ENCODE measurements at regions not wholly inside any gene's neighbourhood (a gene's known extent, or its start where the extent isn't known, plus 50 kb on each side); places are given as distances from the start of the nearest gene placed in this dataset.

GRCh38 chr3:150180334-150180733 is 209.6 kb upstream of the PFN2 start:
- Histone ChIP-seq H3K4me1 (ENCODE audit: control insufficient read depth, low read depth, low read length) (no peaks in the 10 kb centered on the region), H4K5ac (ENCODE audit: low read length) (no peak overlapping the region), H3K18ac (ENCODE audit: low read length) (no peak overlapping the region), H3K9ac (ENCODE audit: low read length) (no peak overlapping the region), H3K79me2 (ENCODE audit: control insufficient read depth, insufficient read depth, low read length) (no peaks in the 10 kb centered on the region), H3K4me2 (ENCODE audit: low read length) (no peak overlapping the region), H3K56ac (ENCODE audit: low read length) (no peak overlapping the region), H2BK15ac (replicated peaks; ENCODE audit: low read depth) (no peak overlapping the region), H3K4ac (ENCODE audit: low read depth, low read length) (no peak overlapping the region), H2AK5ac (ENCODE audit: low read length) (no peak overlapping the region), H3K36me3 (ENCODE audit: control insufficient read depth, insufficient read depth, low read length) (no peaks in the 10 kb centered on the region), H3K23ac (ENCODE audit: low read length) (no peak overlapping the region), H3K4me3 (ENCODE audit: low read length) (no peak overlapping the region), H3K79me1 (ENCODE audit: low read length) (no peaks in the 10 kb centered on the region), H4K8ac (ENCODE audit: low read depth, low read length) (no peak overlapping the region), H2BK120ac (ENCODE audit: low read depth, low read length) (peak overlapping the region; percentile 67), H3K27me3 (ENCODE audit: insufficient read depth, low read length, poor library complexity) (no peaks in the 10 kb centered on the region), H2BK5ac (ENCODE audit: low read length) (no peak overlapping the region), H3K27ac (ENCODE audit: low read depth, low read length) (no peak overlapping the region)
- no CpG with 5 or more reads among the region's 1 CpG for WGBS (ENCODE audit: extremely low coverage, insufficient coverage, low lambda C conversion rate)
- DNase-seq: no peak

- H3K79me1 ChIP-seq (ENCODE audit: low read length): no peaks in the 10 kb centered on the region
- no peaks in the 10 kb centered on the region for H3K79me2 ChIP-seq (ENCODE audit: control insufficient read depth, insufficient read depth, low read length)
These were observed 208.6 kb upstream of the PFN2 start for GRCh38 chr3:150179330-150179729.

GRCh38 chr3:150177673-150178381 is 207.1 kb upstream of the PFN2 start:
- no peak overlapping the region for H4K5ac ChIP-seq (ENCODE audit: low read length)
- H3K36me3 ChIP-seq (ENCODE audit: control insufficient read depth, insufficient read depth, low read length): no peaks in the 10 kb centered on the region
- no peak for DNase-seq
- no peak overlapping the region for H3K9ac ChIP-seq (ENCODE audit: low read length)
- no peak overlapping the region for H2AK5ac ChIP-seq (ENCODE audit: low read length)
- no peak overlapping the region for H3K4me2 ChIP-seq (ENCODE audit: low read length)
- WGBS (ENCODE audit: extremely low coverage, insufficient coverage, low lambda C conversion rate): no CpG with 5 or more reads among the region's 4 CpGs
- H3K4ac ChIP-seq (ENCODE audit: low read depth, low read length): no peak overlapping the region
- H2BK120ac ChIP-seq (ENCODE audit: low read depth, low read length): no peak overlapping the region
- H3K79me1 ChIP-seq (ENCODE audit: low read length): no peaks in the 10 kb centered on the region
- H3K27me3 ChIP-seq (ENCODE audit: insufficient read depth, low read length, poor library complexity): no peaks in the 10 kb centered on the region
- H2BK5ac ChIP-seq (ENCODE audit: low read length): no peak overlapping the region
- no peak overlapping the region for H2BK15ac ChIP-seq (replicated peaks; ENCODE audit: low read depth)
- H3K4me3 ChIP-seq (ENCODE audit: low read length): no peak overlapping the region
- peak overlapping the region; percentile 33 for H3K18ac ChIP-seq (ENCODE audit: low read length)
- H3K56ac ChIP-seq (ENCODE audit: low read length): peak overlapping the region; percentile 35
- H4K8ac ChIP-seq (ENCODE audit: low read depth, low read length): no peak overlapping the region
- no peaks in the 10 kb centered on the region for H3K4me1 ChIP-seq (ENCODE audit: control insufficient read depth, low read depth, low read length)
- no peak overlapping the region for H3K27ac ChIP-seq (ENCODE audit: low read depth, low read length)
- no peaks in the 10 kb centered on the region for H3K79me2 ChIP-seq (ENCODE audit: control insufficient read depth, insufficient read depth, low read length)
- H3K23ac ChIP-seq (ENCODE audit: low read length): no peak overlapping the region

More at GRCh38 chr3:150179330-150179729, 208.6 kb upstream of the PFN2 start:
- Histone ChIP-seq H2AK5ac (ENCODE audit: low read length) (no peak overlapping the region), H3K4me1 (ENCODE audit: control insufficient read depth, low read depth, low read length) (no peaks in the 10 kb centered on the region), H3K4me2 (ENCODE audit: low read length) (no peak overlapping the region), H3K36me3 (ENCODE audit: control insufficient read depth, insufficient read depth, low read length) (no peaks in the 10 kb centered on the region), H3K56ac (ENCODE audit: low read length) (no peak overlapping the region), H4K5ac (ENCODE audit: low read length) (no peak overlapping the region), H3K23ac (ENCODE audit: low read length) (no peak overlapping the region), H2BK5ac (ENCODE audit: low read length) (peak overlapping the region; percentile 54), H3K27me3 (ENCODE audit: insufficient read depth, low read length, poor library complexity) (no peaks in the 10 kb centered on the region), H3K4ac (ENCODE audit: low read depth, low read length) (peak overlapping the region; percentile 49), H2BK15ac (replicated peaks; ENCODE audit: low read depth) (no peak overlapping the region), H3K4me3 (ENCODE audit: low read length) (no peak overlapping the region), H4K8ac (ENCODE audit: low read depth, low read length) (no peak overlapping the region), H2BK120ac (ENCODE audit: low read depth, low read length) (peak overlapping the region; percentile 90), H3K27ac (ENCODE audit: low read depth, low read length) (peak overlapping the region; percentile 55), H3K18ac (ENCODE audit: low read length) (peak overlapping the region; percentile 47), H3K9ac (ENCODE audit: low read length) (no peak overlapping the region)
- no CpG with 5 or more reads among the region's 1 CpG for WGBS (ENCODE audit: extremely low coverage, insufficient coverage, low lambda C conversion rate)
- no peak for DNase-seq

GRCh38 chr3:150174179-150174578 is 203.5 kb upstream of the PFN2 start:
- no peak overlapping the region for H3K4me3 ChIP-seq (ENCODE audit: low read length)
- H3K9ac ChIP-seq (ENCODE audit: low read length): no peak overlapping the region
- H3K27me3 ChIP-seq (ENCODE audit: insufficient read depth, low read length, poor library complexity): no peaks in the 10 kb centered on the region
- WGBS (ENCODE audit: extremely low coverage, insufficient coverage, low lambda C conversion rate): no CpG with 5 or more reads among the region's 1 CpG
- H4K8ac ChIP-seq (ENCODE audit: low read depth, low read length): no peak overlapping the region
- DNase-seq: no peak
- H3K18ac ChIP-seq (ENCODE audit: low read length): no peak overlapping the region
- H3K79me2 ChIP-seq (ENCODE audit: control insufficient read depth, insufficient read depth, low read length): no peaks in the 10 kb centered on the region
- H2BK5ac ChIP-seq (ENCODE audit: low read length): no peak overlapping the region
- H2BK120ac ChIP-seq (ENCODE audit: low read depth, low read length): no peak overlapping the region
- H3K4me2 ChIP-seq (ENCODE audit: low read length): no peak overlapping the region
- H3K79me1 ChIP-seq (ENCODE audit: low read length): no peaks in the 10 kb centered on the region
- no peak overlapping the region for H2AK5ac ChIP-seq (ENCODE audit: low read length)
- no peak overlapping the region for H3K27ac ChIP-seq (ENCODE audit: low read depth, low read length)
- H3K23ac ChIP-seq (ENCODE audit: low read length): no peak overlapping the region
- H3K4me1 ChIP-seq (ENCODE audit: control insufficient read depth, low read depth, low read length): no peaks in the 10 kb centered on the region
- no peak overlapping the region for H2BK15ac ChIP-seq (replicated peaks; ENCODE audit: low read depth)
- no peak overlapping the region for H4K5ac ChIP-seq (ENCODE audit: low read length)
- H3K36me3 ChIP-seq (ENCODE audit: control insufficient read depth, insufficient read depth, low read length): no peaks in the 10 kb centered on the region
- no peak overlapping the region for H3K4ac ChIP-seq (ENCODE audit: low read depth, low read length)
- no peak overlapping the region for H3K56ac ChIP-seq (ENCODE audit: low read length)

GRCh38 chr3:150172356-150172755 is 201.7 kb upstream of the PFN2 start:
- H4K8ac ChIP-seq (ENCODE audit: low read depth, low read length): no peak overlapping the region
- H2BK15ac ChIP-seq (replicated peaks; ENCODE audit: low read depth): no peak overlapping the region
- no peak overlapping the region for H3K18ac ChIP-seq (ENCODE audit: low read length)
- H3K79me2 ChIP-seq (ENCODE audit: control insufficient read depth, insufficient read depth, low read length): no peaks in the 10 kb centered on the region
- H2BK120ac ChIP-seq (ENCODE audit: low read depth, low read length): no peak overlapping the region
- no peaks in the 10 kb centered on the region for H3K79me1 ChIP-seq (ENCODE audit: low read length)
- no peak overlapping the region for H2BK5ac ChIP-seq (ENCODE audit: low read length)
- H4K5ac ChIP-seq (ENCODE audit: low read length): no peak overlapping the region
- no peak overlapping the region for H2AK5ac ChIP-seq (ENCODE audit: low read length)
- no peak overlapping the region for H3K9ac ChIP-seq (ENCODE audit: low read length)
- H3K23ac ChIP-seq (ENCODE audit: low read length): no peak overlapping the region
- WGBS (ENCODE audit: extremely low coverage, insufficient coverage, low lambda C conversion rate): no CpG with 5 or more reads among the region's 2 CpGs
- H3K4me2 ChIP-seq (ENCODE audit: low read length): no peak overlapping the region
- H3K4me3 ChIP-seq (ENCODE audit: low read length): no peak overlapping the region
- no peak overlapping the region for H3K27ac ChIP-seq (ENCODE audit: low read depth, low read length)
- DNase-seq: no peak
- no peak overlapping the region for H3K4ac ChIP-seq (ENCODE audit: low read depth, low read length)
- no peaks in the 10 kb centered on the region for H3K4me1 ChIP-seq (ENCODE audit: control insufficient read depth, low read depth, low read length)
- H3K27me3 ChIP-seq (ENCODE audit: insufficient read depth, low read length, poor library complexity): no peaks in the 10 kb centered on the region
- no peaks in the 10 kb centered on the region for H3K36me3 ChIP-seq (ENCODE audit: control insufficient read depth, insufficient read depth, low read length)
- no peak overlapping the region for H3K56ac ChIP-seq (ENCODE audit: low read length)

All from mesendoderm (in vitro differentiated cells).